GM12878 (cell line): ENCODE measurements at regions not wholly inside any gene's neighbourhood (a gene's known extent, or its start where the extent isn't known, plus 50 kb on each side); places are given as distances from the start of the nearest gene placed in this dataset.

Experiments used
- HCFC1 ChIP-seq: fragments of 150-350 bp; IDR thresholded peaks from 2 replicates; pipeline ENCODE4 v1.6.1; 2014; ENCODE audit warnings: low read length
- PAX8 ChIP-seq: fragments of 450-650 bp; IDR thresholded peaks from 2 replicates; pipeline ENCODE4 v1.6.1; 2017; ENCODE audit warnings: mild to moderate bottlenecking, moderate library complexity
- PKNOX1 ChIP-seq: fragments of 450-650 bp; IDR thresholded peaks from 2 replicates; pipeline ENCODE4 v1.6.1; 2016; ENCODE audit warnings: mild to moderate bottlenecking
- PRDM15 ChIP-seq: fragments of 450-650 bp; formaldehyde crosslinking; IDR thresholded peaks from 2 replicates; pipeline ENCODE4 v1.4.0; 2020; ENCODE audit warnings: mild to moderate bottlenecking, moderate library complexity
- RELA ChIP-seq: fragments of 450-650 bp; IDR thresholded peaks from 2 replicates; pipeline ENCODE4 v1.8.0; 2014; ENCODE audit warnings: borderline replicate concordance; ENCODE audit not compliant: partially characterized antibody
- SREBF1 ChIP-seq: IDR thresholded peaks from 2 replicates; pipeline ENCODE4 v1.6.1; 2012; ENCODE audit warnings: mild to moderate bottlenecking, low read length
- TF ChIP-seq, protein P1 (sequence below): fragments of 450-650 bp; IDR thresholded peaks from 2 replicates; pipeline ENCODE4 v1.6.1; 2016; ENCODE audit warnings: mild to moderate bottlenecking, moderate library complexity, borderline replicate concordance
- TF ChIP-seq, protein P2 (sequence below): fragments of 450-650 bp; IDR thresholded peaks from 2 replicates; pipeline ENCODE4 v1.6.1; 2018; ENCODE audit warnings: mild to moderate bottlenecking, low read depth, moderate library complexity; ENCODE audit not compliant: partially characterized antibody

GRCh38 chrX:94834226-94834625 is 1160.2 kb downstream of the FAM133A start (continued):
- TF ChIP-seq, protein P1, sequence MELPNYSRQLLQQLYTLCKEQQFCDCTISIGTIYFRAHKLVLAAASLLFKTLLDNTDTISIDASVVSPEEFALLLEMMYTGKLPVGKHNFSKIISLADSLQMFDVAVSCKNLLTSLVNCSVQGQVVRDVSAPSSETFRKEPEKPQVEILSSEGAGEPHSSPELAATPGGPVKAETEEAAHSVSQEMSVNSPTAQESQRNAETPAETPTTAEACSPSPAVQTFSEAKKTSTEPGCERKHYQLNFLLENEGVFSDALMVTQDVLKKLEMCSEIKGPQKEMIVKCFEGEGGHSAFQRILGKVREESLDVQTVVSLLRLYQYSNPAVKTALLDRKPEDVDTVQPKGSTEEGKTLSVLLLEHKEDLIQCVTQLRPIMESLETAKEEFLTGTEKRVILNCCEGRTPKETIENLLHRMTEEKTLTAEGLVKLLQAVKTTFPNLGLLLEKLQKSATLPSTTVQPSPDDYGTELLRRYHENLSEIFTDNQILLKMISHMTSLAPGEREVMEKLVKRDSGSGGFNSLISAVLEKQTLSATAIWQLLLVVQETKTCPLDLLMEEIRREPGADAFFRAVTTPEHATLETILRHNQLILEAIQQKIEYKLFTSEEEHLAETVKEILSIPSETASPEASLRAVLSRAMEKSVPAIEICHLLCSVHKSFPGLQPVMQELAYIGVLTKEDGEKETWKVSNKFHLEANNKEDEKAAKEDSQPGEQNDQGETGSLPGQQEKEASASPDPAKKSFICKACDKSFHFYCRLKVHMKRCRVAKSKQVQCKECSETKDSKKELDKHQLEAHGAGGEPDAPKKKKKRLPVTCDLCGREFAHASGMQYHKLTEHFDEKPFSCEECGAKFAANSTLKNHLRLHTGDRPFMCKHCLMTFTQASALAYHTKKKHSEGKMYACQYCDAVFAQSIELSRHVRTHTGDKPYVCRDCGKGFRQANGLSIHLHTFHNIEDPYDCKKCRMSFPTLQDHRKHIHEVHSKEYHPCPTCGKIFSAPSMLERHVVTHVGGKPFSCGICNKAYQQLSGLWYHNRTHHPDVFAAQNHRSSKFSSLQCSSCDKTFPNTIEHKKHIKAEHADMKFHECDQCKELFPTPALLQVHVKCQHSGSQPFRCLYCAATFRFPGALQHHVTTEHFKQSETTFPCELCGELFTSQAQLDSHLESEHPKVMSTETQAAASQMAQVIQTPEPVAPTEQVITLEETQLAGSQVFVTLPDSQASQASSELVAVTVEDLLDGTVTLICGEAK: no peak
- no peak for TF ChIP-seq PRDM15
- TF ChIP-seq HCFC1: no peak
- TF ChIP-seq, protein P2, sequence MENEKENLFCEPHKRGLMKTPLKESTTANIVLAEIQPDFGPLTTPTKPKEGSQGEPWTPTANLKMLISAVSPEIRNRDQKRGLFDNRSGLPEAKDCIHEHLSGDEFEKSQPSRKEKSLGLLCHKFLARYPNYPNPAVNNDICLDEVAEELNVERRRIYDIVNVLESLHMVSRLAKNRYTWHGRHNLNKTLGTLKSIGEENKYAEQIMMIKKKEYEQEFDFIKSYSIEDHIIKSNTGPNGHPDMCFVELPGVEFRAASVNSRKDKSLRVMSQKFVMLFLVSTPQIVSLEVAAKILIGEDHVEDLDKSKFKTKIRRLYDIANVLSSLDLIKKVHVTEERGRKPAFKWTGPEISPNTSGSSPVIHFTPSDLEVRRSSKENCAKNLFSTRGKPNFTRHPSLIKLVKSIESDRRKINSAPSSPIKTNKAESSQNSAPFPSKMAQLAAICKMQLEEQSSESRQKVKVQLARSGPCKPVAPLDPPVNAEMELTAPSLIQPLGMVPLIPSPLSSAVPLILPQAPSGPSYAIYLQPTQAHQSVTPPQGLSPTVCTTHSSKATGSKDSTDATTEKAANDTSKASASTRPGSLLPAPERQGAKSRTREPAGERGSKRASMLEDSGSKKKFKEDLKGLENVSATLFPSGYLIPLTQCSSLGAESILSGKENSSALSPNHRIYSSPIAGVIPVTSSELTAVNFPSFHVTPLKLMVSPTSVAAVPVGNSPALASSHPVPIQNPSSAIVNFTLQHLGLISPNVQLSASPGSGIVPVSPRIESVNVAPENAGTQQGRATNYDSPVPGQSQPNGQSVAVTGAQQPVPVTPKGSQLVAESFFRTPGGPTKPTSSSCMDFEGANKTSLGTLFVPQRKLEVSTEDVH: no peak
- TF ChIP-seq RELA: no peak
- no peak for TF ChIP-seq PAX8
- TF ChIP-seq PKNOX1: no peak
- no peak for TF ChIP-seq SREBF1
